Spleen (tissue), 7 donors: ENCODE measurements at regions not wholly inside any gene's neighbourhood (a gene's known extent, or its start where the extent isn't known, plus 50 kb on each side); places are given as distances from the start of the nearest gene placed in this dataset.

Source experiments
- POLR2AphosphoS5 ChIP-seq, 3 donors: sonication (generic); formaldehyde crosslinking; IDR thresholded peaks; one replicate each; pipeline ENCODE4 v1.5.1; 2017; ENCODE audit warnings: antibody characterized with exemption in 3 of 3
- TF ChIP-seq, protein P1 (sequence below), 11 experiments: fragments of 200-600 bp in 7 of 11; fragments of 450-650 bp in 4 of 11; sonication (generic) in 4 of 11; IDR thresholded peaks in 8 of 11; conservative IDR thresholded peaks in 3 of 11; 1 replicate in 7 of 11; 2 replicates in 4 of 11; pipeline versions ENCODE4 v1.4.0 to v1.8.0; 2016 to 2021; ENCODE audit warnings: antibody characterized with exemption in 11 of 11, inconsistent platforms in 4 of 11, mild to moderate bottlenecking in 1 of 11
- donor health status: DM: no; HTN: no; CAD: no; lungs with moderate emphysema.
- donor health status: DM: no; HTN: no; CAD: no.
- donor health status: DM: no; HTN: no; CAD: no.

DNA sequence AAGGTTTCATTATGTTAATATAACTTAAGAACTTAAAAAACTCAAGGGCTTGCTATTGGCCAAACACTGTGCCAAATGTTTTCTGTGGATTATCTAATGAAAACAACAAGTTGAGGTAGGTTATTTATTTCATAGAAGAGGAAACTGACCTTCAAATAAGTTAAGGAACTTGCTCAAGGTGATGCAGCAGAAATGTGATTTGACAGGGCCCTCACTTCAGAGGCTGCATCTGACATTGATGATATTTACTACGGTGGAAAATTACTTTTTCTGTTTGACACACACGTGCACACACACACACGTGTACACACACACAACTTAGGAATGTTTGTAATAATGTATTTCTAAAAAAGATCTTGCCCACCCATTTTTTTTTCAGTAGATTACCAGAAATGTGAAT is 137.2 kb upstream of the CXCR4 start:
- TF ChIP-seq, protein P1, sequence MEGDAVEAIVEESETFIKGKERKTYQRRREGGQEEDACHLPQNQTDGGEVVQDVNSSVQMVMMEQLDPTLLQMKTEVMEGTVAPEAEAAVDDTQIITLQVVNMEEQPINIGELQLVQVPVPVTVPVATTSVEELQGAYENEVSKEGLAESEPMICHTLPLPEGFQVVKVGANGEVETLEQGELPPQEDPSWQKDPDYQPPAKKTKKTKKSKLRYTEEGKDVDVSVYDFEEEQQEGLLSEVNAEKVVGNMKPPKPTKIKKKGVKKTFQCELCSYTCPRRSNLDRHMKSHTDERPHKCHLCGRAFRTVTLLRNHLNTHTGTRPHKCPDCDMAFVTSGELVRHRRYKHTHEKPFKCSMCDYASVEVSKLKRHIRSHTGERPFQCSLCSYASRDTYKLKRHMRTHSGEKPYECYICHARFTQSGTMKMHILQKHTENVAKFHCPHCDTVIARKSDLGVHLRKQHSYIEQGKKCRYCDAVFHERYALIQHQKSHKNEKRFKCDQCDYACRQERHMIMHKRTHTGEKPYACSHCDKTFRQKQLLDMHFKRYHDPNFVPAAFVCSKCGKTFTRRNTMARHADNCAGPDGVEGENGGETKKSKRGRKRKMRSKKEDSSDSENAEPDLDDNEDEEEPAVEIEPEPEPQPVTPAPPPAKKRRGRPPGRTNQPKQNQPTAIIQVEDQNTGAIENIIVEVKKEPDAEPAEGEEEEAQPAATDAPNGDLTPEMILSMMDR (IDR thresholded peaks at IDR 0.05 in 8 of 11, conservative IDR thresholded peaks at IDR 0.05 in 3 of 11), result no peak
- no peak for TF ChIP-seq POLR2AphosphoS5 (IDR thresholded peaks at IDR 0.05)
